Astrocyte (in vitro differentiated cells and primary cell): ENCODE measurements at regions not wholly inside any gene's neighbourhood (a gene's known extent, or its start where the extent isn't known, plus 50 kb on each side); places are given as distances from the start of the nearest gene placed in this dataset.

ENCODE experiments used
- EZH2 ChIP-seq: IDR thresholded peaks from 2 replicates; pipeline ENCODE4 v1.6.1; 2012; ENCODE audit warnings: mild to moderate bottlenecking, low read length, inconsistent platforms; ENCODE audit not compliant: insufficient read depth
- TF ChIP-seq, protein P1 (sequence below): IDR thresholded peaks from 2 replicates; pipeline ENCODE4 v1.5.1; 2011; ENCODE audit warnings: low read depth, mild to moderate bottlenecking, inconsistent platforms, low read length, moderate library complexity; ENCODE audit not compliant: insufficient read depth

DNA sequence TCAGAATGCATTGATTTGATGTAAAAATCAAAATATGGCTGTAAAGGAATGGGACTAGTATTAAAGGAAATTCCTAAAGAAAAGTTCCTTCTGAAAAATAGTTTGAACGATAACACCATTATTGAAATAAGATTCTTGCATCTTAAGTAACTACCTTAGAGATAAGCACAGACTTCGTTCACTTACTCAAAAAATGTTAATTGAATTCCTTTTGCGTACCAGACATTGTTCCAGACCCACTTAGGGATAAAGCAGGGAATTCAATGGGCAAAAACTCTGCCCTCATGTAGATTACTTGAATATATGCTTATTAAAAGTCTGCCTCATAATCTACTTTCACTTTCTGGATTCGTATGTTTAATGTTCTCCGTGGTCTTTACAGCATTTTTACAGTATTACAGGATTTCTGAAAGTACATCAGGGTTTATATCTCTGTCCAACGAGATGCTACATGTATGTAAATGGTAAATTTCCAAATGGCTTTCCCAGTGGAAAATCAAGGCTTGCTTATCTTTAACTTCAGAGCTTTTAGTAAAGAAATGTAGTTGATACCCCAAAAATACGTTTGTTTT lies 213.7 kb downstream of the GXYLT1 start:
- TF ChIP-seq, protein P1, sequence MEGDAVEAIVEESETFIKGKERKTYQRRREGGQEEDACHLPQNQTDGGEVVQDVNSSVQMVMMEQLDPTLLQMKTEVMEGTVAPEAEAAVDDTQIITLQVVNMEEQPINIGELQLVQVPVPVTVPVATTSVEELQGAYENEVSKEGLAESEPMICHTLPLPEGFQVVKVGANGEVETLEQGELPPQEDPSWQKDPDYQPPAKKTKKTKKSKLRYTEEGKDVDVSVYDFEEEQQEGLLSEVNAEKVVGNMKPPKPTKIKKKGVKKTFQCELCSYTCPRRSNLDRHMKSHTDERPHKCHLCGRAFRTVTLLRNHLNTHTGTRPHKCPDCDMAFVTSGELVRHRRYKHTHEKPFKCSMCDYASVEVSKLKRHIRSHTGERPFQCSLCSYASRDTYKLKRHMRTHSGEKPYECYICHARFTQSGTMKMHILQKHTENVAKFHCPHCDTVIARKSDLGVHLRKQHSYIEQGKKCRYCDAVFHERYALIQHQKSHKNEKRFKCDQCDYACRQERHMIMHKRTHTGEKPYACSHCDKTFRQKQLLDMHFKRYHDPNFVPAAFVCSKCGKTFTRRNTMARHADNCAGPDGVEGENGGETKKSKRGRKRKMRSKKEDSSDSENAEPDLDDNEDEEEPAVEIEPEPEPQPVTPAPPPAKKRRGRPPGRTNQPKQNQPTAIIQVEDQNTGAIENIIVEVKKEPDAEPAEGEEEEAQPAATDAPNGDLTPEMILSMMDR = no peak
- no peak for TF ChIP-seq EZH2
